Heart right ventricle (tissue), 16 donors: ENCODE measurements at regions not wholly inside any gene's neighbourhood (a gene's known extent, or its start where the extent isn't known, plus 50 kb on each side); places are given as distances from the start of the nearest gene placed in this dataset.
"Not testable (repeated sequence)": the region's sequence is repeated elsewhere in the genome, so short reads cannot be mapped to it uniquely, and the experiment has no call there.

Source experiments
- ATAC-seq, 8 donors: fragments of 200-7000 bp; cut with Tn5 transposase; one replicate each; pipeline ENCODE4 v1.9.1; 2020; ENCODE audit warnings: mild to moderate bottlenecking in 8 of 8, moderate library complexity in 8 of 8, moderate number of reproducible peaks in 1 of 8
- DNase-seq, 2 donors: peaks; one replicate each; pipeline ENCODE4 v3.0.0-alpha.2; 2020
- H3K27ac ChIP-seq, 10 donors: fragments of 200-600 bp; sonication (generic) in 2 of 10; one replicate each; pipeline versions ENCODE4 v1.5.0 to v1.8.0; 2020 to 2022; ENCODE audit warnings: mild to moderate bottlenecking in 3 of 10
- H3K27me3 ChIP-seq, 7 donors: fragments of 200-600 bp; one replicate each; pipeline ENCODE4 v1.8.0; 2021 to 2022; ENCODE audit warnings: mild to moderate bottlenecking in 2 of 7
- H3K36me3 ChIP-seq, 9 donors: fragments of 200-600 bp; sonication (generic) in 1 of 9; one replicate each; pipeline versions ENCODE4 v1.5.0 to v1.8.0; 2020 to 2022; ENCODE audit warnings: mild to moderate bottlenecking in 2 of 9
- H3K4me1 ChIP-seq, 9 donors: fragments of 200-600 bp; sonication (generic) in 1 of 9; one replicate each; pipeline versions ENCODE4 v1.5.0 to v1.8.0; 2020 to 2022; ENCODE audit warnings: mild to moderate bottlenecking in 4 of 9
- H3K4me3 ChIP-seq, 10 donors: fragments of 200-600 bp; sonication (generic) in 2 of 10; one replicate each; pipeline versions ENCODE4 v1.5.0 to v1.8.0; 2020 to 2022; ENCODE audit warnings: mild to moderate bottlenecking in 7 of 10, moderate library complexity in 2 of 10
- H3K9me3 ChIP-seq, 11 donors: fragments of 200-600 bp in 10 of 11; sonication (generic) in 2 of 11; one replicate each; pipeline versions ENCODE4 v1.5.0 to v1.8.0; 2013 to 2022; ENCODE audit warnings: mild to moderate bottlenecking in 2 of 11, control low read depth in 1 of 11, moderate library complexity in 1 of 11
- WGBS, 2 donors: extraction: QIAGEN DNeasy Blood & Tissue Kit; methylation state at CpG; one replicate each; pipeline ENCODE4 v1.1.7; 2013; ENCODE audit warnings: inconsistent platforms in 1 of 2; 5-methylcytosine and 5-hydroxymethylcytosine counted together
- intact Hi-C, 10 donors: fragments of 100-400 bp; cut with DNase I; formaldehyde crosslinking; loops; one replicate each; pipeline versions ENCODE4 v1.11.1 to v1.14.2; 2022
- TF ChIP-seq, protein P1 (sequence below), 9 donors: fragments of 200-600 bp; sonication (generic) in 2 of 9; IDR thresholded peaks; one replicate each; pipeline versions ENCODE4 v1.5.0 to v1.8.0; 2021 to 2022; ENCODE audit warnings: antibody characterized with exemption in 9 of 9, mild to moderate bottlenecking in 5 of 9, moderate library complexity in 1 of 9
- donor health status: Arrhythmogenic right ventricular cardiomyopathy.
- donor health status: ischemic (EF 13 %, LVEDD 7.1; RV severe dilation, severe dysfunction).
- donor health status: healthy with polysubstance abuse.
- donor health status: DM: no; HTN: yes; CAD: no.
- donor health status: DM: no; HTN: no; CAD: no.
- donor health status: ischemic (EF 25% LVEDD 6.9; RV normal size, moderate dysfunction).
- donor health status: ischemic (EF 25% LVEDD 5.7; RV mildly dilated, moderate dysfunction).
- donor health status: healthy.
- donor health status: DM: yes; HTN: yes; CAD: no.
- donor health status: Ischemic cardiomyopathy.
- donor health status: ischemic (EF 35%, LVEDD 5.7; RV mildly dilated, moderate dysfunction).
- donor health status: nonischemic (EF 11% LVEDD 7.7; RV severe dilation, severe dysfunction).
- donor health status: DM: yes; HTN: yes; CAD: no.
- donor health status: PGD.
- donor health status: ischemic (EF 29% LVEDD 5.4; RV normal size, mild dysfunction).
- donor health status: nonischemic (EF 23%, LVEDD 6.1; RV moderate dilation, normal function).

DNA sequence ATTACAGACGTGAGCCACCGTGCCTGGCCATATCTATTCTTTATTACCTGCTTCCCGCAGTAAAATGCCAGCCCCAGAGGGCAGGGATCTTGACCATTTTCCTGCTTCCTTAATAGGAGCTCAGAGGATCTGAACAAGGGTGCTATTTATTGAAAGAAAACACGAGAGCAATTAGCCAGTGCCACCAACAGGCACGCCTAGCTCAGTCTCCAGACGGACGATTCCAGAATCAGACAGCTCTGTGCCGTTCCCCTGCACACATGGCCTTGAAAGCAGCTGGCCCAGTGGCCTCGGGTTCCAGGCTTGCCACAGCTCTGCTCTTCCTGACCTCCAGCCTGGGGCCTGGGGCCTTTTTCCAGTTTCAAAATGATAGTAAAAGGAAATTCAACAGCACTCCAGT, 135.2 kb upstream of the RFLNA start:
- 82 to 85% methylated on average over 9 of the region's 9 CpGs for WGBS, 2 donors
- Histone ChIP-seq H3K27ac (peak overlapping the region in 1 of 10 donors; percentile 48), H3K27me3 (no peaks in the 10 kb centered on the region)

GRCh38 chr12:124160097-124160756, 134.7 kb upstream of the RFLNA start:
- intact Hi-C loops = no loop called here
- no peak for ATAC-seq

More for the DNA sequence above, 135.2 kb upstream of the RFLNA start:
- Histone ChIP-seq H3K9me3 (no peaks in the 10 kb centered on the region), H3K36me3 (no peaks in the 10 kb centered on the region), H3K4me1 (no peaks in the 10 kb centered on the region), H3K4me3 (no peak overlapping the region)
- TF ChIP-seq, protein P1, sequence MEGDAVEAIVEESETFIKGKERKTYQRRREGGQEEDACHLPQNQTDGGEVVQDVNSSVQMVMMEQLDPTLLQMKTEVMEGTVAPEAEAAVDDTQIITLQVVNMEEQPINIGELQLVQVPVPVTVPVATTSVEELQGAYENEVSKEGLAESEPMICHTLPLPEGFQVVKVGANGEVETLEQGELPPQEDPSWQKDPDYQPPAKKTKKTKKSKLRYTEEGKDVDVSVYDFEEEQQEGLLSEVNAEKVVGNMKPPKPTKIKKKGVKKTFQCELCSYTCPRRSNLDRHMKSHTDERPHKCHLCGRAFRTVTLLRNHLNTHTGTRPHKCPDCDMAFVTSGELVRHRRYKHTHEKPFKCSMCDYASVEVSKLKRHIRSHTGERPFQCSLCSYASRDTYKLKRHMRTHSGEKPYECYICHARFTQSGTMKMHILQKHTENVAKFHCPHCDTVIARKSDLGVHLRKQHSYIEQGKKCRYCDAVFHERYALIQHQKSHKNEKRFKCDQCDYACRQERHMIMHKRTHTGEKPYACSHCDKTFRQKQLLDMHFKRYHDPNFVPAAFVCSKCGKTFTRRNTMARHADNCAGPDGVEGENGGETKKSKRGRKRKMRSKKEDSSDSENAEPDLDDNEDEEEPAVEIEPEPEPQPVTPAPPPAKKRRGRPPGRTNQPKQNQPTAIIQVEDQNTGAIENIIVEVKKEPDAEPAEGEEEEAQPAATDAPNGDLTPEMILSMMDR (IDR thresholded peaks at IDR 0.05) = no peak
- no peak for ATAC-seq
- intact Hi-C loops = no loop called here
- DNase-seq = no peak

DNA sequence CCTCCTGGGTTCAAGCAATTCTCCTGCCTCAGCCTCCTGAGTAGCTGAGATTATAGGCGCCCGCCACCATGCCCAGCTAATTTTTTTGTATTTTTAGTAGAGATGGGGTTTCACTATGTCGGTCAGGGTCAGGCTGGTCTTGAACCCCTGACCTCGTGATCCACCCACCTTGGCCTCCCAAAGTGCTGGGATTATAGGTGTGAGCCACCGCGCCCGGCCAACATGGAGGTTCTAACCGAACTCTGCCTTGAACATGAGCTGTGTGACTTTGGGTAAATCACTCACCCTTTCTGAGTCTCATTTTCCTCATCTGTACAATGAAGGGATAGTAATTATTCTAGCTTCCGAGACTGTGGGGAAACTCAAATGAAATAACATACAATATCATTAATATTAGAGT, 133.5 kb upstream of the RFLNA start:
- H3K27me3 ChIP-seq, ATAC-seq, intact Hi-C loops, H3K36me3 ChIP-seq, H3K9me3 ChIP-seq, DNase-seq, H3K4me1 ChIP-seq, H3K4me3 ChIP-seq, H3K27ac ChIP-seq: not testable (repeated sequence)
- WGBS, 2 donors = 86 to 91% methylated on average over 9 of the region's 9 CpGs

More at GRCh38 chr12:124160097-124160756, 134.7 kb upstream of the RFLNA start:
- no peaks in the 10 kb centered on the region for H3K27me3 ChIP-seq
- no peaks in the 10 kb centered on the region for H3K36me3 ChIP-seq
- no peak overlapping the region for H3K27ac ChIP-seq
- no peak for DNase-seq
- 78 to 82% methylated on average over 11 of the region's 11 CpGs for WGBS, 2 donors
- TF ChIP-seq, protein P1 (IDR thresholded peaks at IDR 0.05) = no peak
- H3K9me3 ChIP-seq = no peaks in the 10 kb centered on the region
- no peak overlapping the region for H3K4me3 ChIP-seq
- no peaks in the 10 kb centered on the region for H3K4me1 ChIP-seq

GRCh38 chr12:124162151-124163110, 132.5 kb upstream of the RFLNA start:
- intact Hi-C loops = no loop called here
- ATAC-seq (no peak), DNase-seq (no peak)
- H3K4me1 ChIP-seq = no peaks in the 10 kb centered on the region
- TF ChIP-seq, protein P1 (IDR thresholded peaks at IDR 0.05) = peak in 1 of 9 donors; percentile 11
- H3K27me3 ChIP-seq = no peaks in the 10 kb centered on the region
- H3K27ac ChIP-seq = no peak overlapping the region
- 91 to 92% methylated on average over 6 of the region's 6 CpGs for WGBS, 2 donors
- H3K9me3 ChIP-seq = no peaks in the 10 kb centered on the region
- H3K4me3 ChIP-seq = no peak overlapping the region
- H3K36me3 ChIP-seq = no peaks in the 10 kb centered on the region
